ENCODE measurements at regions not wholly inside any gene's neighbourhood (a gene's known extent, or its start where the extent isn't known, plus 50 kb on each side); places are given as distances from the start of the nearest gene placed in this dataset.

DNA sequence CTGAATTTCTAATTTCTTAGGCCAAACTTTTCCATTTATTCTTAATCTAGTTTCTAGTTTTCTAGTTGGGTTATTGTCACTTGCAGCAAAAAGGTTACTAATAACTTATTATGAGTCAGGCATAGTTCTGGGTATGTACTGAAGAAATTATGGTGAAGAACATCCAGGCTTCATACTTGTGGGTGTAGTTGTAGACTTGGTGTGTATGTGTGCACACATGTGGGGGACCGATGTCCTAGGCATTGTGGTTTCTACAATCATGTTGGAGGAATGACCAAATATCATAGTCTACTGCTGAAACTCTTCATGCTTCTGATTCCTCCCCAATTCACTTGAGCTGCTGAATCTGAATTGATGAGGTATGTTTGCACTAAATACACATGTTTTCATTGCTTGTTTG is 141.2 kb downstream of the PMAIP1 start:
- Histone ChIP-seq H3K27me3 (replicated peaks; ENCODE audit: insufficient read depth, low read depth, low read length, poor library complexity) (no peaks in the 10 kb centered on the region), H3K36me3 (ENCODE audit: insufficient read depth, low read length, poor library complexity, severe bottlenecking) (no peaks in the 10 kb centered on the region), H3K4me1 (ENCODE audit: insufficient read depth, low read length, poor library complexity, severe bottlenecking) (peaks cover 5% of the 10 kb centered on the region), H3K27ac (ENCODE audit: low read depth, low read length, poor library complexity, severe bottlenecking) (no peak overlapping the region), H3K4me3 (ENCODE audit: low read depth, low read length, poor library complexity, severe bottlenecking) (no peak overlapping the region), H3K9me3 (ENCODE audit: low read depth, low read length, poor library complexity, severe bottlenecking) (no peaks in the 10 kb centered on the region)
- TF ChIP-seq EZH2 (IDR thresholded peaks at IDR 0.05; ENCODE audit: borderline replicate concordance, low read depth, low read length, poor library complexity, severe bottlenecking), result no peak
- TF ChIP-seq, protein P1, sequence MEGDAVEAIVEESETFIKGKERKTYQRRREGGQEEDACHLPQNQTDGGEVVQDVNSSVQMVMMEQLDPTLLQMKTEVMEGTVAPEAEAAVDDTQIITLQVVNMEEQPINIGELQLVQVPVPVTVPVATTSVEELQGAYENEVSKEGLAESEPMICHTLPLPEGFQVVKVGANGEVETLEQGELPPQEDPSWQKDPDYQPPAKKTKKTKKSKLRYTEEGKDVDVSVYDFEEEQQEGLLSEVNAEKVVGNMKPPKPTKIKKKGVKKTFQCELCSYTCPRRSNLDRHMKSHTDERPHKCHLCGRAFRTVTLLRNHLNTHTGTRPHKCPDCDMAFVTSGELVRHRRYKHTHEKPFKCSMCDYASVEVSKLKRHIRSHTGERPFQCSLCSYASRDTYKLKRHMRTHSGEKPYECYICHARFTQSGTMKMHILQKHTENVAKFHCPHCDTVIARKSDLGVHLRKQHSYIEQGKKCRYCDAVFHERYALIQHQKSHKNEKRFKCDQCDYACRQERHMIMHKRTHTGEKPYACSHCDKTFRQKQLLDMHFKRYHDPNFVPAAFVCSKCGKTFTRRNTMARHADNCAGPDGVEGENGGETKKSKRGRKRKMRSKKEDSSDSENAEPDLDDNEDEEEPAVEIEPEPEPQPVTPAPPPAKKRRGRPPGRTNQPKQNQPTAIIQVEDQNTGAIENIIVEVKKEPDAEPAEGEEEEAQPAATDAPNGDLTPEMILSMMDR (conservative IDR thresholded peaks at IDR 0.05; ENCODE audit: low read depth, low read length), result no peak
- DNase-seq (ENCODE audit: low spot score), result no peak
- BruUV-seq (replicated peaks), result no TSS peak
- CTCF ChIA-PET, result no interaction called here
- intact Hi-C loops (cut with micrococcal nuclease; ENCODE audit: unreplicated experiment), result no loop called here
- POLR2A ChIA-PET (ENCODE audit: low non-redundant PET), result no interaction called here

DNA sequence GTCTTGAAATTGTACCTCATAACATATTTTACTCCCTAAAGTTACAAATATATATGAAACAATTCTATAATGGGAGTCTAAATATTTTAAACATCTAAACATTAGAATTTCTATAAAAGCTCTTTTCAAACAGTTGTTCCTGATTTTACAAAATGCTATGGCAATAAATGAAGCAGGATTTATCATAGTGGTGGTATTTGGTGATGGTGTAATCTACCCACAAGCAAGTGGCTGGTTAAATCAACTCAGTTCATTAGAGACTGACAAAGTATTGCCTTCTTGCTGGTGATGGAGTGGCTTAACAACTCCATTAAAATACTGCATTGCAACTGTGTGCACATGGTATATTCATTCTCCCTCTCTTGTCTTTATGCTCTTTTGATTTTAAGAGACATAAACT is 138.9 kb downstream of the PMAIP1 start:
- no peaks in the 10 kb centered on the region for H3K27me3 ChIP-seq (replicated peaks; ENCODE audit: insufficient read depth, low read depth, low read length, poor library complexity)
- DNase-seq (ENCODE audit: low spot score), result no peak
- CTCF ChIA-PET, result no interaction called here
- H3K4me1 ChIP-seq (ENCODE audit: insufficient read depth, low read length, poor library complexity, severe bottlenecking), result no peaks in the 10 kb centered on the region
- POLR2A ChIA-PET (ENCODE audit: low non-redundant PET), result no interaction called here
- no peak overlapping the region for H3K4me3 ChIP-seq (ENCODE audit: low read depth, low read length, poor library complexity, severe bottlenecking)
- TF ChIP-seq, protein P1 (conservative IDR thresholded peaks at IDR 0.05; ENCODE audit: low read depth, low read length), result no peak
- TF ChIP-seq EZH2 (IDR thresholded peaks at IDR 0.05; ENCODE audit: borderline replicate concordance, low read depth, low read length, poor library complexity, severe bottlenecking), result no peak
- intact Hi-C loops (cut with micrococcal nuclease; ENCODE audit: unreplicated experiment), result no loop called here
- no peak overlapping the region for H3K27ac ChIP-seq (ENCODE audit: low read depth, low read length, poor library complexity, severe bottlenecking)
- BruUV-seq (replicated peaks), result no TSS peak
- no peaks in the 10 kb centered on the region for H3K9me3 ChIP-seq (ENCODE audit: low read depth, low read length, poor library complexity, severe bottlenecking)
- H3K36me3 ChIP-seq (ENCODE audit: insufficient read depth, low read length, poor library complexity, severe bottlenecking), result no peaks in the 10 kb centered on the region

DNA sequence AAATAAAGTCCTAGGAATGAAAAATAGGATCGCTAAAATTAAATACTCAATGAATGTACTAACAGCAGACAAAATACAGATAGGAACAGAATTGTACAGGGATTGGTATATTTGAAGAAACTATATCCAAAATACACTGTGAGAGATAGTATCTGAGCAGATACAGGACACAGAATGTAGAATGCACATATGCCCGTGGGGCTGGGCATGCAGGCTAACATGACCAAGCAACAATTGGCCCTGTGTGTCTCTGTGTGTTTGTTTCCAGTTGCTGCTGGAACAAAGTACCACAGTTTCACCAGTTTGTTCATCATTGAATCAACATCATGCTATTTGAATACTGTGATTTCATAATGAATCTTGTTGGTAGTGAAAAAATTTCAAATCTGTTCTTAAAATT is 127.6 kb downstream of the PMAIP1 start:
- intact Hi-C loops (cut with micrococcal nuclease; ENCODE audit: unreplicated experiment), result no loop called here
- POLR2A ChIA-PET (ENCODE audit: low non-redundant PET), result no interaction called here

More for the DNA sequence above, 127.6 kb downstream of the PMAIP1 start:
- Histone ChIP-seq H3K36me3 (ENCODE audit: insufficient read depth, low read length, poor library complexity, severe bottlenecking) (no peaks in the 10 kb centered on the region), H3K4me3 (ENCODE audit: low read depth, low read length, poor library complexity, severe bottlenecking) (no peak overlapping the region), H3K4me1 (ENCODE audit: insufficient read depth, low read length, poor library complexity, severe bottlenecking) (peaks cover 4% of the 10 kb centered on the region), H3K27ac (ENCODE audit: low read depth, low read length, poor library complexity, severe bottlenecking) (no peak overlapping the region), H3K9me3 (ENCODE audit: low read depth, low read length, poor library complexity, severe bottlenecking) (no peaks in the 10 kb centered on the region), H3K27me3 (replicated peaks; ENCODE audit: insufficient read depth, low read depth, low read length, poor library complexity) (no peaks in the 10 kb centered on the region)
- CTCF ChIA-PET, result no interaction called here
- DNase-seq (ENCODE audit: low spot score), result no peak
- no TSS peak for BruUV-seq (replicated peaks)
- TF ChIP-seq EZH2 (IDR thresholded peaks at IDR 0.05; ENCODE audit: borderline replicate concordance, low read depth, low read length, poor library complexity, severe bottlenecking), result no peak
- TF ChIP-seq, protein P1 (conservative IDR thresholded peaks at IDR 0.05; ENCODE audit: low read depth, low read length), result no peak

All from A673 (cell line).